GM12878 (cell line): ENCODE measurements at regions not wholly inside any gene's neighbourhood (a gene's known extent, or its start where the extent isn't known, plus 50 kb on each side); places are given as distances from the start of the nearest gene placed in this dataset.

Experiments used
- ATAC-seq: fragments of 200-7000 bp; cut with Tn5 transposase; 3 replicates; pipeline ENCODE4 v1.9.1; 2020; ENCODE audit warnings: mild to moderate bottlenecking, moderate library complexity
- BruUV-seq: library from RNA; stranded (reverse); fragments of 400-500 nt; replicated peaks from 2 replicates; lab custom pipeline; 2021; lab: Mats Ljungman, UMichigan
- CTCF ChIA-PET: fragments of 300-600 bp; sonication (Branson Sonifier 250); formaldehyde crosslinking; extraction: SDS; loops from one replicate; lab custom pipeline; 2021; ENCODE audit warnings: inconsistent platforms; lab: Yijun Ruan, JAX
- POLR2A ChIA-PET: fragments of 350-600 bp; formaldehyde crosslinking; extraction: SDS; loops from one replicate; lab custom pipeline; 2021; ENCODE audit warnings: inconsistent platforms; lab: Charles Lee
- RAD21 ChIA-PET: fragments of 300-600 bp; sonication (Branson Sonifier 250); formaldehyde crosslinking; loops from one replicate; lab custom pipeline; 2023; ENCODE audit warnings: antibody characterized with exemption; ENCODE audit not compliant: unreplicated experiment; lab: Charles Lee
- SMC1A ChIA-PET: fragments of 300-600 bp; sonication (Branson Sonifier 250); formaldehyde crosslinking; loops from one replicate; lab custom pipeline; 2023; ENCODE audit not compliant: unreplicated experiment, uncharacterized antibody; lab: Charles Lee
- DNase-seq: peaks from one replicate; pipeline ENCODE4 v3.0.0-alpha.2; 2011; ENCODE audit warnings: low read depth, low spot score
- FAIRE-seq: peaks from 3 replicates; lab custom pipeline; 2011; peaks lifted over from hg19 to GRCh38; lab: Jason Lieb, UNC
- H2AFZ ChIP-seq: 2 replicates; pipeline ENCODE4 v1.6.0; 2011; ENCODE audit warnings: low read depth, low read length, control low read depth; ENCODE audit not compliant: control insufficient read depth
- H3K27ac ChIP-seq: 2 replicates; pipeline ENCODE4 v1.5.1; 2011; ENCODE audit warnings: control low read depth; ENCODE audit not compliant: control insufficient read depth, insufficient read depth
- H3K27me3 ChIP-seq, 2 experiments: replicated peaks in 1 of 2; 2 replicates each; pipeline versions ENCODE4 v1.6.0 to v1.6.1; 2011; ENCODE audit warnings: low read length in 1 of 2; ENCODE audit not compliant: control insufficient read depth in 2 of 2, insufficient read depth in 2 of 2
- H3K36me3 ChIP-seq, 2 experiments: 2 replicates each; pipeline ENCODE4 v1.5.1; 2011; ENCODE audit warnings: low read length in 1 of 2; ENCODE audit not compliant: control insufficient read depth in 2 of 2, insufficient read depth in 2 of 2
- H3K4me1 ChIP-seq: 2 replicates; pipeline ENCODE4 v1.6.1; 2011; ENCODE audit warnings: mild to moderate bottlenecking, low read length, moderate library complexity, mixed read lengths; ENCODE audit not compliant: control insufficient read depth, insufficient read depth
- H3K4me2 ChIP-seq: 2 replicates; pipeline ENCODE4 v1.6.0; 2011; ENCODE audit warnings: control low read depth; ENCODE audit not compliant: control insufficient read depth, insufficient read depth
- H3K4me3 ChIP-seq: fragments of 200-600 bp; sonication (generic); 2 replicates; pipeline ENCODE4 v1.5.1; 2016
- H3K79me2 ChIP-seq: 2 replicates; pipeline ENCODE4 v1.6.0; 2011; ENCODE audit warnings: low read length; ENCODE audit not compliant: control insufficient read depth, insufficient read depth
- H3K9ac ChIP-seq: 2 replicates; pipeline ENCODE4 v1.8.0; 2011; ENCODE audit warnings: low read length, control low read depth, mixed read lengths; ENCODE audit not compliant: control insufficient read depth, insufficient read depth
- H3K9me3 ChIP-seq: replicated peaks from 3 replicates; pipeline ENCODE4 v1.5.1; 2011; ENCODE audit warnings: mild to moderate bottlenecking, low read length; ENCODE audit not compliant: control insufficient read depth, insufficient read depth
- H4K20me1 ChIP-seq: 2 replicates; pipeline ENCODE4 v1.6.0; 2011; ENCODE audit not compliant: control insufficient read depth, insufficient read depth
- ATF3 ChIP-seq: IDR thresholded peaks from 2 replicates; pipeline ENCODE4 v1.6.1; 2011; ENCODE audit warnings: low read depth, mild to moderate bottlenecking, low read length, moderate library complexity, borderline replicate concordance; ENCODE audit errors: extremely low read depth
- CREM ChIP-seq: IDR thresholded peaks from 2 replicates; pipeline ENCODE4 v1.6.1; 2014; ENCODE audit warnings: antibody characterized with exemption, low read depth
- HCFC1 ChIP-seq: fragments of 150-350 bp; IDR thresholded peaks from 2 replicates; pipeline ENCODE4 v1.6.1; 2014; ENCODE audit warnings: low read length
- IKZF1 ChIP-seq: fragments of 450-650 bp; conservative IDR thresholded peaks from 2 replicates; pipeline ENCODE4 v1.6.1; 2017; ENCODE audit warnings: antibody characterized with exemption, mild to moderate bottlenecking
- KAT2A ChIP-seq: conservative IDR thresholded peaks from 2 replicates; pipeline ENCODE4 v1.6.1; 2011; ENCODE audit warnings: low read depth, low read length; ENCODE audit not compliant: control insufficient read depth
- MTA2 ChIP-seq: fragments of 450-650 bp; IDR thresholded peaks from 2 replicates; pipeline ENCODE4 v1.6.1; 2016; ENCODE audit warnings: low read depth, mild to moderate bottlenecking, moderate library complexity
- NFXL1 ChIP-seq: fragments of 450-650 bp; IDR thresholded peaks from 2 replicates; pipeline ENCODE4 v1.6.1; 2017; ENCODE audit warnings: antibody characterized with exemption, mild to moderate bottlenecking, borderline replicate concordance
- NKRF ChIP-seq: fragments of 450-650 bp; conservative IDR thresholded peaks from 2 replicates; pipeline ENCODE4 v1.6.1; 2017; ENCODE audit warnings: mild to moderate bottlenecking, moderate library complexity
- NR2F1 ChIP-seq: fragments of 450-650 bp; conservative IDR thresholded peaks from 2 replicates; pipeline ENCODE4 v1.6.1; 2017; ENCODE audit warnings: mild to moderate bottlenecking
- PKNOX1 ChIP-seq: fragments of 450-650 bp; IDR thresholded peaks from 2 replicates; pipeline ENCODE4 v1.6.1; 2016; ENCODE audit warnings: mild to moderate bottlenecking
- PRDM15 ChIP-seq: fragments of 450-650 bp; formaldehyde crosslinking; IDR thresholded peaks from 2 replicates; pipeline ENCODE4 v1.4.0; 2020; ENCODE audit warnings: mild to moderate bottlenecking, moderate library complexity
- SRF ChIP-seq, 2 experiments: IDR thresholded peaks; 2 replicates each; pipeline ENCODE4 v1.6.1; 2011; ENCODE audit warnings: low read depth in 2 of 2, low read length in 2 of 2, mild to moderate bottlenecking in 1 of 2, moderate library complexity in 1 of 2
- YBX1 ChIP-seq: fragments of 450-650 bp; IDR thresholded peaks from 2 replicates; pipeline ENCODE4 v1.6.1; 2016; ENCODE audit warnings: antibody characterized with exemption
- ZNF217 ChIP-seq: fragments of 450-650 bp; IDR thresholded peaks from 2 replicates; pipeline ENCODE4 v1.6.1; 2017; ENCODE audit warnings: antibody characterized with exemption, mild to moderate bottlenecking
- WGBS: methylation state at CpG from one replicate; pipeline ENCODE4 v1.1.6; 2016; ENCODE audit warnings: low lambda C conversion rate; ENCODE audit not compliant: insufficient replicate concordance, insufficient coverage; ENCODE audit errors: missing lambda C conversion rate; 5-methylcytosine and 5-hydroxymethylcytosine counted together
- in situ Hi-C: fragments of 300-500 bp; cut with MboI; formaldehyde crosslinking; loops from 9 replicates; pipeline ENCODE4 v1.14.3; 2018; ENCODE audit warnings: mixed read lengths
- intact Hi-C: fragments of 100-400 bp; cut with micrococcal nuclease; formaldehyde crosslinking; loops from one replicate; pipeline ENCODE4 v1.14.2; 2022; ENCODE audit not compliant: unreplicated experiment
- TF ChIP-seq, protein P1 (sequence below): fragments of 450-650 bp; formaldehyde crosslinking; IDR thresholded peaks from 2 replicates; pipeline ENCODE4 v1.5.0; 2022; ENCODE audit warnings: mild to moderate bottlenecking, missing genetic modification characterization

- Histone ChIP-seq H3K4me3 (no peak overlapping the region), H3K36me3 (no peaks in the 10 kb centered on the region), H3K27ac (no peak overlapping the region), H2AFZ (no peak overlapping the region), H3K79me2 (no peaks in the 10 kb centered on the region), H3K27me3 (peaks cover 0 to 4% of the 10 kb centered on the region in 2 experiments; a peak in 2 of 4 replicates), H3K4me1 (no peaks in the 10 kb centered on the region), H4K20me1 (no peaks in the 10 kb centered on the region), H3K4me2 (no peak overlapping the region), H3K9ac (no peak overlapping the region), H3K9me3 (no peaks in the 10 kb centered on the region)
- DNase-seq (no peak), ATAC-seq (no peak), FAIRE-seq (no peak)
- WGBS = 35% methylated on average over 10 of the region's 10 CpGs
- no TSS peak for BruUV-seq
- ChIA-PET POLR2A (interaction anchor here (0.6 kb wide), 1 partner anchor 297 kb away, joined by 3 read pairs; no protein-coding TSS in a partner anchor), RAD21 (no interaction called here), CTCF (no interaction called here), SMC1A (no interaction called here)
- intact Hi-C loops (no loop called here), in situ Hi-C loops (no loop called here)
- TF ChIP-seq ZNF217 = no peak
- no peak for TF ChIP-seq MTA2
- TF ChIP-seq SRF (IDR thresholded peaks at IDR 0.05; ENCODE audit: low read depth in 2 of 2, low read length in 2 of 2) = no peak
- no peak for TF ChIP-seq NFXL1
- TF ChIP-seq YBX1 = no peak
- TF ChIP-seq NKRF = no peak
- TF ChIP-seq, protein P1, sequence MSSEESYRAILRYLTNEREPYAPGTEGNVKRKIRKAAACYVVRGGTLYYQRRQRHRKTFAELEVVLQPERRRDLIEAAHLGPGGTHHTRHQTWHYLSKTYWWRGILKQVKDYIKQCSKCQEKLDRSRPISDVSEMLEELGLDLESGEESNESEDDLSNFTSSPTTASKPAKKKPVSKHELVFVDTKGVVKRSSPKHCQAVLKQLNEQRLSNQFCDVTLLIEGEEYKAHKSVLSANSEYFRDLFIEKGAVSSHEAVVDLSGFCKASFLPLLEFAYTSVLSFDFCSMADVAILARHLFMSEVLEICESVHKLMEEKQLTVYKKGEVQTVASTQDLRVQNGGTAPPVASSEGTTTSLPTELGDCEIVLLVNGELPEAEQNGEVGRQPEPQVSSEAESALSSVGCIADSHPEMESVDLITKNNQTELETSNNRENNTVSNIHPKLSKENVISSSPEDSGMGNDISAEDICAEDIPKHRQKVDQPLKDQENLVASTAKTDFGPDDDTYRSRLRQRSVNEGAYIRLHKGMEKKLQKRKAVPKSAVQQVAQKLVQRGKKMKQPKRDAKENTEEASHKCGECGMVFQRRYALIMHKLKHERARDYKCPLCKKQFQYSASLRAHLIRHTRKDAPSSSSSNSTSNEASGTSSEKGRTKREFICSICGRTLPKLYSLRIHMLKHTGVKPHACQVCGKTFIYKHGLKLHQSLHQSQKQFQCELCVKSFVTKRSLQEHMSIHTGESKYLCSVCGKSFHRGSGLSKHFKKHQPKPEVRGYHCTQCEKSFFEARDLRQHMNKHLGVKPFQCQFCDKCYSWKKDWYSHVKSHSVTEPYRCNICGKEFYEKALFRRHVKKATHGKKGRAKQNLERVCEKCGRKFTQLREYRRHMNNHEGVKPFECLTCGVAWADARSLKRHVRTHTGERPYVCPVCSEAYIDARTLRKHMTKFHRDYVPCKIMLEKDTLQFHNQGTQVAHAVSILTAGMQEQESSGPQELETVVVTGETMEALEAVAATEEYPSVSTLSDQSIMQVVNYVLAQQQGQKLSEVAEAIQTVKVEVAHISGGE (CRISPR knock-in tag) = no peak
- TF ChIP-seq KAT2A = no peak
- TF ChIP-seq IKZF1 = no peak
- TF ChIP-seq HCFC1 = no peak
- TF ChIP-seq ATF3 = no peak
- TF ChIP-seq NR2F1 = no peak
- TF ChIP-seq PRDM15 = no peak
- no peak for TF ChIP-seq PKNOX1
- no peak for TF ChIP-seq CREM
Observed at GRCh38 chr17:36827081-36827480, 110.2 kb upstream of the LHX1 start.
